Sigmoid colon (tissue), 3 donors: ENCODE measurements at regions not wholly inside any gene's neighbourhood (a gene's known extent, or its start where the extent isn't known, plus 50 kb on each side); places are given as distances from the start of the nearest gene placed in this dataset.

Experiments
- CTCF ChIP-seq, 4 experiments: fragments of 450-650 bp in 3 of 4; fragments of 200-600 bp in 1 of 4; IDR thresholded peaks; one replicate each; pipeline ENCODE4 v1.5.1; 2016 to 2019; ENCODE audit warnings: antibody characterized with exemption in 4 of 4, mild to moderate bottlenecking in 3 of 4, moderate library complexity in 2 of 4
- POLR2A ChIP-seq, 2 donors: fragments of 450-650 bp; IDR thresholded peaks; one replicate each; pipeline ENCODE4 v1.6.1; 2016; ENCODE audit warnings: antibody characterized with exemption in 2 of 2, mild to moderate bottlenecking in 2 of 2, moderate library complexity in 2 of 2

- TF ChIP-seq CTCF (IDR thresholded peaks at IDR 0.05) (no peak), POLR2A (IDR thresholded peaks at IDR 0.05) (no peak)
Measured at GRCh38 chr10:88122576-88122975, 259.2 kb downstream of the PTEN start.
